ENCODE measurements at regions not wholly inside any gene's neighbourhood (a gene's known extent, or its start where the extent isn't known, plus 50 kb on each side); places are given as distances from the start of the nearest gene placed in this dataset.

- TF ChIP-seq GATA2 (IDR thresholded peaks at IDR 0.05; ENCODE audit: low read depth, low read length): no peak
- no peak for TF ChIP-seq GATA3 (IDR thresholded peaks at IDR 0.05; ENCODE audit: low read depth, low read length)
These were observed 59.8 kb upstream of the SEPTIN5 start for GRCh38 chr22:19654338-19654987.

Measured in SH-SY5Y (cell line).